ENCODE measurements at regions not wholly inside any gene's neighbourhood (a gene's known extent, or its start where the extent isn't known, plus 50 kb on each side); places are given as distances from the start of the nearest gene placed in this dataset.

DNA sequence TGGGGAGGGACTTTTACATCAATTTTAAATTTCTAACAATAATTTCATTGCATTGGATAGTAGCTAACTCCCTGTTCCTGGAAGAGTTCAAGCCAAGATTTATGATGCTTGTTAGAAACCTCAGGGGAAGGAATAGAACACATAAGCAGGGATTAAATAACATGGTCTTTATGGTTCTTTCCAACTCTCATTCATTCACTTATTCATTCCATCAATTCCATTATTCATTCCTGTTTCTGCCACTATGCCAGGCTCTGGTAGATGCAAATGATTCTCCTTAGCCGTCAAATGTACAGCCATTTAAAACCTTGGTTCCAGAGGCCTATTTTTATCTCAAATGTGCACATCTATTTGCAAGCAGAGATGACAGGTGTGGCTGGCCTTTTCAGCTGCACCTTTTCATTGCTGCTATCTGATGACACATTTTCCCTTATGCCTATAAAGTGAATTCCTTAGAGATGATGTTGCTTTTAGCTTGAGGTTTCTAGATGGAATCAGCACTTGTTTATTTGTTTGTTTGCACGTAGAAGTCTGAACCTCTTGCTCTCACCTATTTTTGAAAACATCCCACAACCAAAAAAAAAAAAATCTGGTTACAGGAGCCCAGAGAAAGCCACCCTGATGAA is 205.7 kb upstream of the IGFBP3 start:
- H3K36me3 Mint-ChIP-seq (ENCODE audit: insufficient read depth, unreplicated experiment) = no peaks in the 10 kb centered on the region
- POLR2A ChIA-PET = interaction anchor here (0.6 kb wide), 1 partner anchor 141 kb away, joined by 3 read pairs; no protein-coding TSS in a partner anchor
- H3K4me1 Mint-ChIP-seq (ENCODE audit: insufficient read depth, unreplicated experiment) = peaks cover 8% of the 10 kb centered on the region
- no peak overlapping the region for H3K4me3 Mint-ChIP-seq (ENCODE audit: unreplicated experiment)
- CTCF ChIA-PET = no interaction called here
- intact Hi-C loops (cut with micrococcal nuclease) = no loop called here
- no TSS peak for BruUV-seq (replicated peaks)
- no peaks in the 10 kb centered on the region for H3K9me3 Mint-ChIP-seq (ENCODE audit: unreplicated experiment)
- H3K27me3 Mint-ChIP-seq (ENCODE audit: insufficient read depth, unreplicated experiment) = no peaks in the 10 kb centered on the region
- TF ChIP-seq, protein P1, sequence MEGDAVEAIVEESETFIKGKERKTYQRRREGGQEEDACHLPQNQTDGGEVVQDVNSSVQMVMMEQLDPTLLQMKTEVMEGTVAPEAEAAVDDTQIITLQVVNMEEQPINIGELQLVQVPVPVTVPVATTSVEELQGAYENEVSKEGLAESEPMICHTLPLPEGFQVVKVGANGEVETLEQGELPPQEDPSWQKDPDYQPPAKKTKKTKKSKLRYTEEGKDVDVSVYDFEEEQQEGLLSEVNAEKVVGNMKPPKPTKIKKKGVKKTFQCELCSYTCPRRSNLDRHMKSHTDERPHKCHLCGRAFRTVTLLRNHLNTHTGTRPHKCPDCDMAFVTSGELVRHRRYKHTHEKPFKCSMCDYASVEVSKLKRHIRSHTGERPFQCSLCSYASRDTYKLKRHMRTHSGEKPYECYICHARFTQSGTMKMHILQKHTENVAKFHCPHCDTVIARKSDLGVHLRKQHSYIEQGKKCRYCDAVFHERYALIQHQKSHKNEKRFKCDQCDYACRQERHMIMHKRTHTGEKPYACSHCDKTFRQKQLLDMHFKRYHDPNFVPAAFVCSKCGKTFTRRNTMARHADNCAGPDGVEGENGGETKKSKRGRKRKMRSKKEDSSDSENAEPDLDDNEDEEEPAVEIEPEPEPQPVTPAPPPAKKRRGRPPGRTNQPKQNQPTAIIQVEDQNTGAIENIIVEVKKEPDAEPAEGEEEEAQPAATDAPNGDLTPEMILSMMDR (IDR thresholded peaks at IDR 0.05; ENCODE audit: unreplicated experiment) = no peak
- no peak overlapping the region for H3K27ac Mint-ChIP-seq (ENCODE audit: low read depth, unreplicated experiment)
- no peak for DNase-seq (ENCODE audit: unreplicated experiment)

DNA sequence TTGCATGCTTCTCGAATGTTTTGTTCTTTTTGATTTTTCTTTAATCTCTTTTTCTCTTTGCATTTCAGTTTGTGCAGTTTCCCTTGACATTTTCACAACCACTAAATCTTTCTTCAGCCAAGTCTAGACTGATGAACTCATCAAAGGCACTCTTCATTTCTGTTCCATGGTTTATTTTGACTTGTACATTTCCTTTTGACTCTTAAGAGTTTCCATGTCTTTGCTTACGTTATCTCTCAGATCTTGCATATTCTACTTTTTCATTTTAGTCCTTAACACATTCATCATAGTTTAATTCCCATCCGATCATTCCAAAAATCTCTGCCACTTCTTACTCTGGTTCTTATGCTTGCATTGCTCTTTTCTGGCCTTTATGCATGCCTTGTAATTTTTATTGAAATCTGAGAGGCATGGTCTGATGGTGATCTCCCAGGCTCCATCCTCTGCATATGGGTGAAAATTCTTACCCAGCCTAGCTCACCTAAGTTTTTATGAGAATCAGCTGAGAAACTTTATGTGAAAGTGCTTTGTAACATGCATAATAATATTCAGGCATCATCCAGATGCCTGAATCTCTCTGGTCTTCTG is 202.8 kb upstream of the IGFBP3 start:
- intact Hi-C loops (cut with micrococcal nuclease) = no loop called here
- no peak overlapping the region for H3K27ac Mint-ChIP-seq (ENCODE audit: low read depth, unreplicated experiment)
- no peak overlapping the region for H3K4me3 Mint-ChIP-seq (ENCODE audit: unreplicated experiment)
- H3K27me3 Mint-ChIP-seq (ENCODE audit: insufficient read depth, unreplicated experiment) = no peaks in the 10 kb centered on the region
- H3K36me3 Mint-ChIP-seq (ENCODE audit: insufficient read depth, unreplicated experiment) = no peaks in the 10 kb centered on the region
- TF ChIP-seq, protein P1 (IDR thresholded peaks at IDR 0.05; ENCODE audit: unreplicated experiment) = no peak
- BruUV-seq (replicated peaks) = no TSS peak
- DNase-seq (ENCODE audit: unreplicated experiment) = no peak
- CTCF ChIA-PET = interaction anchor here (0.7 to 0.8 kb wide), 3 partner anchors 122 to 1006 kb away, joined by 4 read pairs; no protein-coding TSS in a partner anchor
- no peaks in the 10 kb centered on the region for H3K9me3 Mint-ChIP-seq (ENCODE audit: unreplicated experiment)
- POLR2A ChIA-PET = no interaction called here
- H3K4me1 Mint-ChIP-seq (ENCODE audit: insufficient read depth, unreplicated experiment) = peaks cover 8% of the 10 kb centered on the region

DNA sequence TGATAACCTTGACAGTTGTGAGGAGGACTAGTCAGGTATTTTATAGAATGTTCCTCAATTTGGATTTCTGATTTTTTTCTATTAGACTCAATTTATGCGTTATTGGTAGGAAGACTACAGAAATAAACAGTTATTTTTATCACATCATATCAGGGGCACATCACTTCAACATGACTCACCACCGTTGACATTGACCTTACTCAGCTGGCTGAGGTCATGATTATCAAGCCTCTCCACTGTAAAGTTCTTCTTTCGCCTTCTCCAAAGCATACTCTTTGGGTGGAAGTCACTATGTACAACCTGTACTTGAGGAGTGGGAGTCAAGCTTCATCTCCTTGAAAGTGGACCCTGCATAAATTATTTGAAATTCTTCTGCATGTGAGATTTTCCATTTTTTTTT is 194.3 kb upstream of the IGFBP3 start:
- H3K27me3 Mint-ChIP-seq (ENCODE audit: insufficient read depth, unreplicated experiment) = peaks cover 16% of the 10 kb centered on the region
- no peaks in the 10 kb centered on the region for H3K4me1 Mint-ChIP-seq (ENCODE audit: insufficient read depth, unreplicated experiment)
- DNase-seq (ENCODE audit: unreplicated experiment) = no peak
- no peaks in the 10 kb centered on the region for H3K36me3 Mint-ChIP-seq (ENCODE audit: insufficient read depth, unreplicated experiment)
- no peaks in the 10 kb centered on the region for H3K9me3 Mint-ChIP-seq (ENCODE audit: unreplicated experiment)
- TF ChIP-seq, protein P1 (IDR thresholded peaks at IDR 0.05; ENCODE audit: unreplicated experiment) = no peak
- intact Hi-C loops (cut with micrococcal nuclease) = no loop called here
- CTCF ChIA-PET = interaction anchor here (0.6 kb wide), 1 partner anchor 145 kb away, joined by 4 read pairs; no protein-coding TSS in a partner anchor
- H3K27ac Mint-ChIP-seq (ENCODE audit: low read depth, unreplicated experiment) = no peak overlapping the region
- no TSS peak for BruUV-seq (replicated peaks)
- no peak overlapping the region for H3K4me3 Mint-ChIP-seq (ENCODE audit: unreplicated experiment)
- POLR2A ChIA-PET = no interaction called here

DNA sequence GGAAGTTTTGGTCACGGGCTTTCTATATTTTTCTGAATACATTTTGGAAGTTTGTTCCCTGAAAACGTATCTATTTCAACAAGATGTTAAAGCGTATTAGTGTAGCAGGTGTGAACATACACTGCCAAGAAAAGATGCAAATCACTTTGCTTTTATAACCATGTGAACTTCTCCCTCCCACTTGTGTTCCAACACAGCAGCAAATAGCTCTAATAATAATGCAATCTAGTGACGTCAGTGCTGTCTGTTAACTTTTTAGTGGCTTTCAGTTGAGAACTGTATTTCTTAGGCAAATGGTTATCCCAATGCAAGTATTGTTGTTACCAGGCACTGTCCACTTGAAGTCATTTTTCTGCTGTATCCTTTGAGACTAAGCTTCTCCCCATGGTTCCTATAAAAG is 188.4 kb upstream of the IGFBP3 start:
- no peak overlapping the region for H3K27ac Mint-ChIP-seq (ENCODE audit: low read depth, unreplicated experiment)
- BruUV-seq (replicated peaks) = no TSS peak
- no peak for DNase-seq (ENCODE audit: unreplicated experiment)
- H3K36me3 Mint-ChIP-seq (ENCODE audit: insufficient read depth, unreplicated experiment) = no peaks in the 10 kb centered on the region
- H3K4me3 Mint-ChIP-seq (ENCODE audit: unreplicated experiment) = no peak overlapping the region
- intact Hi-C loops (cut with micrococcal nuclease) = no loop called here
- TF ChIP-seq, protein P1 (IDR thresholded peaks at IDR 0.05; ENCODE audit: unreplicated experiment) = no peak
- CTCF ChIA-PET = no interaction called here
- peaks cover 16% of the 10 kb centered on the region for H3K27me3 Mint-ChIP-seq (ENCODE audit: insufficient read depth, unreplicated experiment)
- POLR2A ChIA-PET = no interaction called here
- no peaks in the 10 kb centered on the region for H3K4me1 Mint-ChIP-seq (ENCODE audit: insufficient read depth, unreplicated experiment)
- no peaks in the 10 kb centered on the region for H3K9me3 Mint-ChIP-seq (ENCODE audit: unreplicated experiment)
